ENCODE measurements at regions not wholly inside any gene's neighbourhood (a gene's known extent, or its start where the extent isn't known, plus 50 kb on each side); places are given as distances from the start of the nearest gene placed in this dataset.

GRCh38 chr2:139763705-139764104 lies 983.5 kb upstream of the NXPH2 start:
- Histone ChIP-seq H3K36me3 (ENCODE audit: insufficient read depth, low read length) (no peaks in the 10 kb centered on the region), H3K9ac (ENCODE audit: low read depth, low read length, poor library complexity, severe bottlenecking) (no peak overlapping the region), H3K9me3 (ENCODE audit: insufficient read depth, low read depth, low read length) (no peaks in the 10 kb centered on the region), H3K4me3 (ENCODE audit: low read length, poor library complexity, severe bottlenecking) (no peak overlapping the region), H3K4me2 (ENCODE audit: low read depth, low read length, poor library complexity, severe bottlenecking) (no peak overlapping the region), H4K20me1 (ENCODE audit: insufficient read depth, low read length, poor library complexity, severe bottlenecking) (no peaks in the 10 kb centered on the region), H3K27me3 (ENCODE audit: insufficient read depth, low read length, poor library complexity, severe bottlenecking) (no peaks in the 10 kb centered on the region), H3K4me1 (ENCODE audit: insufficient read depth, low read length, poor library complexity, severe bottlenecking) (no peaks in the 10 kb centered on the region), H3F3A (ENCODE audit: low read depth) (no peaks in the 10 kb centered on the region), H2AFZ (ENCODE audit: low read length) (no peak overlapping the region), H3K9me2 (replicated peaks; ENCODE audit: low read depth, low read length) (no peaks in the 10 kb centered on the region), H3K79me2 (ENCODE audit: insufficient read depth, low read length) (no peaks in the 10 kb centered on the region)
- TF ChIP-seq CTCF (conservative IDR thresholded peaks at IDR 0.05; ENCODE audit: low read length) (no peak), EZH2phosphoT487 (IDR thresholded peaks at IDR 0.05; ENCODE audit: borderline replicate concordance) (no peak)

DNA sequence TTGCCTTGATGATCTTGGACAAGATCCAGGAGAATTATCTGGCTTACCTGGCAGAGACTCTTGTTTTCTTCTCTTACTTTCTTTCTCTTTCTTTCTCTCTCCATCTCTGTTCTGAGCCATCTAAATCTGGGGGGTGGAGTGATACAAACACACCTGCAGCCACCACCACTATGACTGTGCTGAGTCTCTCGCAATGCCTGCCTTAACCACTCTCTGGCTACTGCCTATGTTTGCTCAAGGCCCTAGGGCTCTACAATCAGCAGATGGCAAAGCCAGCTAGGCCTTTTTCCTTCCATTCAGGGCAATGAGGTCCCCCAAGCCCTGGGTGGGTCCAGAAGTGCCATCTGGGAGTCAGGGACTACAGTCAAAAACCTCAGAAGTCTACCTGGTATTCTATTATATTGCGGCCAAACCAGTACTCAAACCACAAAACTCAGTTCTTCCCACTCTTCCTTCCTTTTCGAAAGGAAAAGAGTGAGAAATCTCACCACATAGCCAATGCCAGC lies 978.9 kb upstream of the NXPH2 start:
- Histone ChIP-seq H3K9me3 (ENCODE audit: insufficient read depth, low read depth, low read length) (no peaks in the 10 kb centered on the region), H3K36me3 (ENCODE audit: insufficient read depth, low read length) (no peaks in the 10 kb centered on the region), H3K79me2 (ENCODE audit: insufficient read depth, low read length) (no peaks in the 10 kb centered on the region), H3K9ac (ENCODE audit: low read depth, low read length, poor library complexity, severe bottlenecking) (no peak overlapping the region), H2AFZ (ENCODE audit: low read length) (no peak overlapping the region), H4K20me1 (ENCODE audit: insufficient read depth, low read length, poor library complexity, severe bottlenecking) (no peaks in the 10 kb centered on the region), H3K4me3 (ENCODE audit: low read length, poor library complexity, severe bottlenecking) (no peak overlapping the region), H3K4me2 (ENCODE audit: low read depth, low read length, poor library complexity, severe bottlenecking) (no peak overlapping the region), H3K4me1 (ENCODE audit: insufficient read depth, low read length, poor library complexity, severe bottlenecking) (no peaks in the 10 kb centered on the region), H3F3A (ENCODE audit: low read depth) (no peaks in the 10 kb centered on the region), H3K27me3 (ENCODE audit: insufficient read depth, low read length, poor library complexity, severe bottlenecking) (no peaks in the 10 kb centered on the region), H3K9me2 (replicated peaks; ENCODE audit: low read depth, low read length) (no peaks in the 10 kb centered on the region)
- TF ChIP-seq CTCF (conservative IDR thresholded peaks at IDR 0.05; ENCODE audit: low read length) (no peak), EZH2phosphoT487 (IDR thresholded peaks at IDR 0.05; ENCODE audit: borderline replicate concordance) (no peak)

GRCh38 chr2:139746901-139747300 lies 966.7 kb upstream of the NXPH2 start:
- no peaks in the 10 kb centered on the region for H3K4me1 ChIP-seq (ENCODE audit: insufficient read depth, low read length, poor library complexity, severe bottlenecking)
- no peaks in the 10 kb centered on the region for H3F3A ChIP-seq (ENCODE audit: low read depth)
- H3K4me3 ChIP-seq (ENCODE audit: low read length, poor library complexity, severe bottlenecking), result no peak overlapping the region
- no peak overlapping the region for H2AFZ ChIP-seq (ENCODE audit: low read length)
- H3K9me3 ChIP-seq (ENCODE audit: insufficient read depth, low read depth, low read length), result no peaks in the 10 kb centered on the region; the same call in 1 of the 2 replicates
- H3K9ac ChIP-seq (ENCODE audit: low read depth, low read length, poor library complexity, severe bottlenecking), result no peak overlapping the region
- no peaks in the 10 kb centered on the region for H3K79me2 ChIP-seq (ENCODE audit: insufficient read depth, low read length)
- TF ChIP-seq EZH2phosphoT487 (IDR thresholded peaks at IDR 0.05; ENCODE audit: borderline replicate concordance) (no peak), CTCF (conservative IDR thresholded peaks at IDR 0.05; ENCODE audit: low read length) (no peak)
- no peaks in the 10 kb centered on the region for H3K9me2 ChIP-seq (replicated peaks; ENCODE audit: low read depth, low read length)
- H4K20me1 ChIP-seq (ENCODE audit: insufficient read depth, low read length, poor library complexity, severe bottlenecking), result no peaks in the 10 kb centered on the region
- no peak overlapping the region for H3K4me2 ChIP-seq (ENCODE audit: low read depth, low read length, poor library complexity, severe bottlenecking)
- H3K36me3 ChIP-seq (ENCODE audit: insufficient read depth, low read length), result no peaks in the 10 kb centered on the region
- H3K27me3 ChIP-seq (ENCODE audit: insufficient read depth, low read length, poor library complexity, severe bottlenecking), result no peaks in the 10 kb centered on the region
